ENCODE measurements at regions not wholly inside any gene's neighbourhood (a gene's known extent, or its start where the extent isn't known, plus 50 kb on each side); places are given as distances from the start of the nearest gene placed in this dataset.

DNA sequence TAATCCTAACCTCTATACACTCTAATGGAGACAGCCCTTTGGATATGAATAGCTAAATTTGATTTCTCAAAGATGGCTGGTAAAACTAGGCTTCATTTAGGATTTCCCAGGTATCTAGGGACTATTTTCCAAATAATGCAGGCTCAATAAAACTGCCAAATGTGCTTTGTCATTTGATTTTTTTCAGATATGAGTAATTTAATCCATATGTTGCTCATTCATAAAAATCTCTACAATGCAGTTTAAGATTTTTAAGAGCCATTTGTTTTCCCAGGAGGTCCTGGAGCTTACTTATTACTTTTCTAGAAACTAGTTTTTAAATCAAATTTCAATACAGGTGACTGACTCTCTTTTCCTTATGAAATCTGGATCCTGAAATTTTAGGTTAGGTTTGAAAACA, 349.3 kb upstream of the SLC24A2 start:
- no peak overlapping the region for H3K4me2 ChIP-seq
- Mint-ChIP-seq H3K27me3 (ENCODE audit: insufficient read depth, low read depth) (no peaks in the 10 kb centered on the region), H3K9me3 (no peaks in the 10 kb centered on the region), H3K36me3 (no peaks in the 10 kb centered on the region), H3K4me1 (no peaks in the 10 kb centered on the region), H3K27ac (no peak overlapping the region), H3K4me3 (no peak overlapping the region)
- H3K36me3 ChIP-seq = no peaks in the 10 kb centered on the region
- no peaks in the 10 kb centered on the region for H3F3A ChIP-seq (ENCODE audit: low read depth)
- H3K4me1 ChIP-seq = peaks cover 9% of the 10 kb centered on the region
- H3K27me3 ChIP-seq = no peaks in the 10 kb centered on the region
- no peak for TF ChIP-seq EZH2phosphoT487 (IDR thresholded peaks at IDR 0.05)
- TF ChIP-seq EZH2 (IDR thresholded peaks at IDR 0.05) = no peak
- TF ChIP-seq CTCF (IDR thresholded peaks at IDR 0.05) = no peak
- no peaks in the 10 kb centered on the region for H3K9me3 ChIP-seq (ENCODE audit: low read depth)
- no peak overlapping the region for H3K9ac ChIP-seq
- no peak overlapping the region for H3K27ac ChIP-seq
- H3K4me3 ChIP-seq = no peak overlapping the region
- no peaks in the 10 kb centered on the region for H3K79me2 ChIP-seq (ENCODE audit: low read depth)
- no peak for DNase-seq (ENCODE audit: low spot score)
- no peak overlapping the region for H2AFZ ChIP-seq (replicated peaks)
- no peaks in the 10 kb centered on the region for H4K20me1 ChIP-seq (ENCODE audit: low read depth)

GRCh38 chr9:20137425-20137824, 348.6 kb upstream of the SLC24A2 start:
- Histone ChIP-seq H3K36me3 (no peaks in the 10 kb centered on the region), H3K4me1 (peaks cover 9% of the 10 kb centered on the region), H3K4me3 (no peak overlapping the region), H3K4me2 (no peak overlapping the region), H3K79me2 (ENCODE audit: low read depth) (no peaks in the 10 kb centered on the region), H3K9me3 (ENCODE audit: low read depth) (no peaks in the 10 kb centered on the region), H3K9ac (no peak overlapping the region), H2AFZ (replicated peaks) (no peak overlapping the region), H4K20me1 (ENCODE audit: low read depth) (no peaks in the 10 kb centered on the region), H3K27ac (no peak overlapping the region), H3F3A (ENCODE audit: low read depth) (no peaks in the 10 kb centered on the region), H3K27me3 (no peaks in the 10 kb centered on the region)
- H3K4me3 Mint-ChIP-seq = no peak overlapping the region
- H3K36me3 Mint-ChIP-seq = no peaks in the 10 kb centered on the region
- H3K27ac Mint-ChIP-seq = no peak overlapping the region
- H3K27me3 Mint-ChIP-seq (ENCODE audit: insufficient read depth, low read depth) = no peaks in the 10 kb centered on the region
- TF ChIP-seq EZH2 (IDR thresholded peaks at IDR 0.05) (no peak), EZH2phosphoT487 (IDR thresholded peaks at IDR 0.05) (no peak), CTCF (IDR thresholded peaks at IDR 0.05) (no peak)
- H3K4me1 Mint-ChIP-seq = no peaks in the 10 kb centered on the region
- H3K9me3 Mint-ChIP-seq = no peaks in the 10 kb centered on the region
- no peak for DNase-seq (ENCODE audit: low spot score)

- Mint-ChIP-seq H3K36me3 (no peaks in the 10 kb centered on the region), H3K4me1 (peaks cover 13% of the 10 kb centered on the region), H3K27ac (no peak overlapping the region), H3K9me3 (no peaks in the 10 kb centered on the region), H3K27me3 (ENCODE audit: insufficient read depth, low read depth) (no peaks in the 10 kb centered on the region), H3K4me3 (no peak overlapping the region)
- Histone ChIP-seq H3K9me3 (ENCODE audit: low read depth) (no peaks in the 10 kb centered on the region), H4K20me1 (ENCODE audit: low read depth) (no peaks in the 10 kb centered on the region), H3K9ac (no peak overlapping the region), H3K4me2 (no peak overlapping the region), H3K4me3 (no peak overlapping the region), H2AFZ (replicated peaks) (no peak overlapping the region), H3K4me1 (peaks cover 20% of the 10 kb centered on the region), H3K27ac (no peak overlapping the region), H3K27me3 (no peaks in the 10 kb centered on the region), H3K36me3 (no peaks in the 10 kb centered on the region), H3K79me2 (ENCODE audit: low read depth) (no peaks in the 10 kb centered on the region), H3F3A (ENCODE audit: low read depth) (no peaks in the 10 kb centered on the region)
- no peak for DNase-seq (ENCODE audit: low spot score)
- TF ChIP-seq EZH2phosphoT487 (IDR thresholded peaks at IDR 0.05) = no peak
- TF ChIP-seq CTCF (IDR thresholded peaks at IDR 0.05) = no peak
- no peak for TF ChIP-seq EZH2 (IDR thresholded peaks at IDR 0.05)
These were observed 346.4 kb upstream of the SLC24A2 start for GRCh38 chr9:20135119-20135697.

All from neural progenitor cell (in vitro differentiated cells).